ENCODE measurements at regions not wholly inside any gene's neighbourhood (a gene's known extent, or its start where the extent isn't known, plus 50 kb on each side); places are given as distances from the start of the nearest gene placed in this dataset.
"Not testable (repeated sequence)": the region's sequence is repeated elsewhere in the genome, so short reads cannot be mapped to it uniquely, and the experiment has no call there.

DNA sequence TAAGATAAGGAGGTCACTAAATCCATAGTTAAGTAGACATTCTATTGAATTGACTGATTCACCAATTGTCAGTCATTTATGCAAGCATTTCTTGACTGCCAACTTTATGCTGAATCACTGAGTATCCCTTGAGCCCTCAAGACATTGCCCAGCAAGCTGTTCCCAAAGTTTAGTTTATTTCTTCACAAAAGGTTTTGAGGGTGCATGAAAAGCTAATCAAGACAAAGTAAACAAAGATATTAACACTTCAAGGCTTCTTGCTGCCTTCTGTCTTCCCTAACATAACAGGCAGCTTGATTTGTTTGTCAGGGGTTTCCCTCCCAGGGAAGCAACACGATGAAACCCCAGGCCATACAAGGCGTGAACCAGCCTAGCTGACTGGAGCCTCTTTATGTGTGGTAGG, 374.4 kb downstream of the SPRY2 start:
- no peak for DNase-seq

DNA sequence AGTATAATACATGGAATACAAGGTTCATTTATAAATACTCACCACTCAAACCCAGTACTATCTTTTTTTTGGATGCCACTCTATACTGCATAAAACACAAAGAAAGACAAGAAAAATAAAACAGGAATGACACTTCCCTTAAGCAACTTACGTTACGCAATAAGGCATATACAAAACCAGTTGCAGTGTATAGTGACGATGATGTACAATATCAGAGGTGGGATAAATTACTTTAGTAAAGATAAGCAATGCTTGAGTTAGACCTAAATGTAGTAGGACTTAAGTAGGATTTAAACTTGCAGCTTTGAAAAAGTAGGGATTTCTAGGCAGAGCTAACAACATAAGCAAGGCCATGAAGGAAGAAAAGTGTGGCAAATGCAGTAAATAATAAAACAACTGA, 374.9 kb downstream of the SPRY2 start:
- no peak for DNase-seq

DNA sequence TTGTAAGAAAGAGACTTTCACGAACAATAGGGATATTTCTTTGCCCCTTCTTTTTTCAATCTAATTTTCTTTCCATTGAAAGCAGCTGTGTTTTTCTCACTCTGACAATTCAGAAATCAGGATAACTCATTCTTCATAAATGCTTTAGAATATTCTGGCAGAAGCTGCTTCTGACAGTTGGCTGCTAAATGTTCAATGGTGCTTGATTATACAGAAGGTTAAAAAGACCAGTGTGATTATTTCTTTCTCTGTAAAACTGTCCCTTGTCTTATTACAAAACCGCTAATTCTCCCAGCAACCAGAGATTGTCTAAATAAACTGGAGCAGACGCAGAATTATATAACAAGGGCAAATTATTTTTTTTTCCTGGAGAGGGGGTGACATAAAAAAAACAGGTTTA, 394.4 kb downstream of the SPRY2 start:
- DNase-seq = no peak

DNA sequence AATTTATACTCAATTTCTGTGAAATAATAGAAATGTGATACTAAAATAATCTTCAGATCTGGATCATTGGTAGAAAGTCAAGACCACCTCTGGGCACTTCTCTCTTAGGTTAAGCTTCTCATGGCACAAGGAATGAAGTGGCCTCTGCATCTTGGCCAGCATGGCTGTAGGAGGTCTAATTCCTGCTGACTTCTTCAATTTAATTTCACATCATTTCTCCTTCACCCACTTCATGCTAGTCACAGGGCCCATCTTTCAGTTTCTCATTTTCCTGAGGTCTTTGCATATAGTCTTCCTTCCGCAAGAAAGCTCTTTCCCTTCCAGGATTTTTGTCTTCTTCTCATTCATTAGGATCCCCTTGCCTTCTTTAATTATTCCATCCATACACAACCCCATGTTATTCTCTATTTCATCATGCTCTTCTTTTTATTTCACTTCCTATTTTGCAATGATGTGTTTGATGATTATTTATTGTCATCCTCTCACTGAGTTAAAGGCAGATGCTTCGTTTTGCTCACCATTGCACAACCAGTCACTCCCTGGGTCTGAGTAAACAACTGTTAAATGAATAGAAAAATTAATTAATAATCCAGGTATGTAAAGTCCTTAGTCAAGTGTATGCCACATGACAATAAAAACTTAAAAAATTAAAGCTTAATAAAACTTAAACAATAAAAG, 397.4 kb downstream of the SPRY2 start:
- DNase-seq = no peak

DNA sequence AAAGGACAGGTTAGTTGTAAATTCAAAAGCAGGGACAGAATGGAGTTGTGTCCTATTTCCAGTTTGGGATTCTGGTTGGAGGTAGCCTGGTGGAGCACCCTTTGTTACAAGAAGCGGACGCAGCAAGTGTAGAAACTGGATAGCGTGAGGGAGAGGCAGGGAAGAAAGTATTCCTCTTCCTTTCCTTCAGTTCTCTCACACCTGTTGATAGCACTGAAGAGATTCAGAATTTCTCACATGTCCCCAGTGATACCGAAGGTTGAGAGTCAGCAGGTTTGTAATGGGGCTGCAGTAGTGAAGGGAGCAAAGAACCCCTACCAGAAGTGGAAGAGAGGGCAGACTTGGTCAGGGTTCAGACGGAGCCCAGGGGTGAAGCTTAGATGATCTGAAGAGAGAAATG, 399.2 kb downstream of the SPRY2 start:
- DNase-seq = no peak

DNA sequence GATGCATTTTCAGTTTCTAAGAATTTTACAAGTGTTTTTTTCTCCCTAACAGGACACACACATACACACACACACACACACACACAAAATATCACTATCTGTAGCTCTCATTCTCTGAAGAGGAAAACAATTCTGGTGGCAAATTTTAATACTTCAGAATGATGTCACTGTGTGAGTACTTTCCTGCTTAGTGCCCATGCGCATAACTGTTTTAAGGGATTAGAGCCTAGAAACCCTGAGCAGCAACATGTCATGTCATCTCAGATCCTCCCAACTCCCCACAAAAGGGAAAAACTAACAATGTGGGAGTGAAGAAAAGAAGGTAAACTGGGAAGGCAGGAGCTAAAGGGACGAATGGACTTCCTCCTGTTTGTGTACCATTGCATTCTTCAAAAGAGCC, 401.2 kb downstream of the SPRY2 start:
- DNase-seq = no peak

DNA sequence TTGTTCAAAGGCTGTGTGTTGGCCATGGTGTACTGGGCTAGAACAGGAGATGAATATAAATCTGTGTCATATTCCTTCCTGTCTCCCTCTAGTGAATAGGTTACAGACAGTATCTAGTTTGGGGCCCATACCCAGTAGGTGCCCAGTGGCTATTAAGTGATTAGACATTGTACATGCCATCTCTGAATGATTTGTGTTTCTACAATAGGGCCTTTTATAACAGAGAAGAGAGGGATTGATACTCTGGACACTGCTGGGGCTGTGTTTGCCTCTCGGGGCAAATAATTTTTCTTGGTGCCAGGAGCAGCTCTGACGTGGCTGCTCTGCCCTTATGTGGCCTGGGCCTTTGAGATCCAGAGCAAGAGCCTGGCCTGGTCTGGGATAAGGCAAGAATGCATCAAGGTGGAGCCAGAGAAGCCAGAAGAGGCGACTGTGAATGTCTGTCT, 403.1 kb downstream of the SPRY2 start:
- DNase-seq = no peak

DNA sequence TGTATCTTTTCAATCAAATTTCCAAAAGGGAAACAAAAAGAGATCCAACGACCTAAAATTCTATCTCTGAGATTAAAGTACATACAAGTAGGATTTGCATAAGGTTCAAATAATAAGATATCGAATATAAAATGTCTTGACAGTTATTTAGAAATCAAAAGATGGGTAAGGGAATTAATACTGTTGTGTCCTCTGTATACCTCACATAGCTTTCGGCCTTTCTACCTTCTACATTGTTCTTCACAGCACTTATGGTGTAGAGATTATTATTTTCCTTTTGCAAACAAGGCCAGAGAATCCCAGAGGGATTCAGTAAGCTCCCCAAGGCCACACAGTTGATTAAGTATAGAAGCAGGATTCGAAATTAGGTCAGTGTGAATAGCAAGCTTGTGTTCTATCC, 403.6 kb downstream of the SPRY2 start:
- no peak for DNase-seq

DNA sequence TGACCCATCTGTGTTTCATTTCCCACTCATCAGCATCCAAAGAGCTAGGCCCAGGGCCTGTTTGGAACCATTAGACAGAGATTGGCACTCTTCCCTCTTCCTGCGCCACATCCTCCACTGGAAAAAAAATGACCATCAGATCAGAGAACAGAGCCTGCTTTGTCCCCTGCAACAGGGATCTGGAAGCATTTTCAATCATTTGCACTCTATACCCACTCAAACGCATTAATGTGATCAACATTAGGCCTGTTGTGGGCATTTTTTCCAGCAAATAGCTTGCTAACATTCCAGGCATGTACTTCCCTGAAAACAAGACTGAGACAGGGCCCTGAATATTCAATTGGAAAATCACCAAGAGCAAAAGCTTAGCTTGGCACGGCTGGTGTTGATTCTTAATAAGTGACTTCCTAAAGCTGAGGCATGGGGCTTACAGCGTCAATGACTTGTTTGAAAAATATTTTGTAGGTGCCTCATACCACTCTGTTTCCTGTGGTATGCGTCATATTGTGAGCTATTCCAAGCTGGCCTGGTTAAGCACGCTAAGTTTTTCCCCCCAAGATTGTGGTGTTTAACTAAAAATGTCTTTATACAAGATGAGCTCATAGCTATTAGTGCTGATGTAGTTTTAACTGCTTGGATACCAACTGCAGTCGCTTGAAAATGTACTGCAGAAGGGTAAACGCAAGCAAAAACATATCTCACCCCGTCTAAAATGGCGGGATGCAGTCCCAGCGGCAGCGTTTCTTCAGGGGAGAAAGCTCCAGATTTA, 404.4 kb downstream of the SPRY2 start:
- DNase-seq = no peak

DNA sequence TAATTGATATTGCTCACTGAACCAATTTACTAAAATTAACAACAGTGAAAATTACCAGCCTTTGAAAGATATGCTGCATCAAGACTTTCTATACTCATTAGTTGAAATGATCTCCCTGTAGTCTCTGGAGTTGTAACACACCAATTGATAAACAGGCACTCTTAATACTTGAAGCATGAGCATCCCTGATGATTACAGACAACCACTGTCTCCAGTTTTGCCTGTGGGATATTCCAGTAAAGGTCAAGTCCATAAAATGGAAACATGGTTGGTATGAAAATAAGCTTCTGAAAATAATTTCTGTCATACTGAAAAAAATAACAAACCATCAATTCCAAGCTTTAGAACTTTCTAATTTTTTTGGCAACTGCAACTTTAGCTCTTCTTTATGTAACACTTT, 405.8 kb downstream of the SPRY2 start:
- no peak for DNase-seq

DNA sequence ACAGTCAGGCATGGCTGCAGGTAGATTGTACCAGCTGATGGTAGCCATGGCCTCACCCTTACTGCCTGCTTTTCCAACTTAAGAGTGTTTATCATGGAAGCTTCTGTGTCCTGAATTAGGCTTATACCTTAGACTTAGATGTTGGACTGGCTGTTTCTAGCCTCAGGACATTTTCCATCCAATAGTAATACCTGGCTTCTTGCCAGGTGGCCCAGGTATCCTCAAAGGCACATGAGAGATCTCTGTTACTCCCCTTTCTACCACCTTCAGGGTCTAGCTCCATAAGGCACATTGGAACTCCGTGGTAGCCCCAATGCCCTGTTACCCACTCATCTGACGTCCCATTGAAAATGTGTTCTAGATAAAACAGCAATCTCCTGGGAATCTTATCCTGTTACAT, 407.5 kb downstream of the SPRY2 start:
- DNase-seq = no peak

DNA sequence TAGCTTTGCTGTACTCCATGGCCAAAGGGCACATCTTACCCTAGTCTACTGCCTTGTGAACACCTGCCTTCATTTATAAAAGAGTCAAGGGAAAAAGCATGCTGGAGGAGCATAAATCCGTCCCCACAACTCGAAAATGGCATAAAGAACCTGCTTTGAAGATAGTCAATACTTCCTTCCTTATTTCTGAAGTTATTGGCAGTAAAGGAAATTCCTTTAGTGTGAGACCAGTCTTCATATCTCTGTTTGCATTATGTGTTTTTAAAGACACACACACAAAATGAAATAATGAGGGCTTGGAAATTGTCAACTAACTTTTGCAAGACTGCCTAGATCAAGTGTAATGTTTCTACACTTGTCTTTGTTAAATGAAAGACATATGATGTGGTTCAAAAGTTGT, 408.4 kb downstream of the SPRY2 start:
- DNase-seq = no peak

DNA sequence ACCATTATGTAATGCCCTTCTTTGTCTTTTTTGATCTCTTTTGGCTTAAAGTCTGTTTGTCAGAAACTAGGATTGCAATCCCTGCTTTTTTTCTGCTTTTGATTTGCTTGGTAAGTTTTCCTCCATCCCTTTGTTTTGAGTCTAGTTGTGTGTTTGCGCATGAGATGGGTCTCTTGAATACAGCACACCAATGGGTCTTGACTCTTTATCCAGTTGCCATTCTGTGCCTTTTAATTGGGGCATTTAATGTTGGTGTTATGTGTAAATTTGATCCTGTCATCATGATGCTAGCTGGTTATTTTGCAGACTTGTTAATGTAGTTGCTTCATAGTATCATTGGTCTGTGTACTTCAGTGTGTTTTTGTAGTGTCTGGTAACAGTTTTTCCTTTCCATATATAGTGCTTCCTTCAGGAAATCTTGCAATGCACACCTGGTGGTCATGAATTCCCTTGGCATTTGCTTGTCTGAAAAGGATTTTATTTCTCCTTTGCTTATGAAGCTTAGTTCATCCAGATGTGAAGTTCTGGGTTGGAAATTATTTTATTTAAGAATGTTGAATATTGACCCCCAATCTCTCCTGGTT, 416.9 kb downstream of the SPRY2 start:
- not testable (repeated sequence) for DNase-seq

DNA sequence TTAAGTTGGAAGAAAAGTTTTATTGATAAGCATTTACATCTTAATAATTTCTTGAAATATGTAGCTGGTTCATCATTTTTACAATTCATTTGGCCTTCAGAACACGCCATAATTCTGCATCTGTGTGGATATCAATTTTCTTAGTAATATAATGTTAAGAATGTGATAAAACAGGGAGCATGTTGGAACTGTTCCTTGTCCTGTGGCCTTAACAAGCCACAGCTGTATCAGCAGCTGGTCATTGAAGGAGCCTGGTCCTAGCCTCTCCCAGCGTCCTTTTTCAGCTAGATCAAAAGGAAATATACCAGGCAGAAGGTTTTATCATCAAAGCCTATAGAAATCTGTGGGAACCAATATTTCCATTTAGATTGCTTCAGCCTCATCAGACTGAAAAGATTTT, 421.8 kb downstream of the SPRY2 start:
- DNase-seq = no peak

DNA sequence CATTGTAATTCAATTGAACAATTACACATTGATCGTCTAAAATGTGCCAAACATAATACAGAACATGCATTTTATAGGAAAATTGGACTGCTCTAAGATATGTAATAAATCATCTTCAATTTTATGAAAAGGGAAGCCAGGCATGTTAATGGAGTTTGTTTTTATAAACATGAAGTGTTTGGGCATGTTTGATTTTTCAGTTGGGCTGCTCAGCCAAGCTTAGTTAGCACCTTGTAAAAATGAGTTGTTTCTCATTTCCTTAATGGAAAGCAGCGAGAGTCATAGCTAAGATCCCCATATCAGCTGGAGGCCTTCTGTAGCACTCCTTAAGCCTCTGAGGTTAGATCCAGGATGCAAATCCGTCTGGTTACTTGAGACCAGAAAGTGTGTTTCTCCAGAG, 422.3 kb downstream of the SPRY2 start:
- DNase-seq = no peak

DNA sequence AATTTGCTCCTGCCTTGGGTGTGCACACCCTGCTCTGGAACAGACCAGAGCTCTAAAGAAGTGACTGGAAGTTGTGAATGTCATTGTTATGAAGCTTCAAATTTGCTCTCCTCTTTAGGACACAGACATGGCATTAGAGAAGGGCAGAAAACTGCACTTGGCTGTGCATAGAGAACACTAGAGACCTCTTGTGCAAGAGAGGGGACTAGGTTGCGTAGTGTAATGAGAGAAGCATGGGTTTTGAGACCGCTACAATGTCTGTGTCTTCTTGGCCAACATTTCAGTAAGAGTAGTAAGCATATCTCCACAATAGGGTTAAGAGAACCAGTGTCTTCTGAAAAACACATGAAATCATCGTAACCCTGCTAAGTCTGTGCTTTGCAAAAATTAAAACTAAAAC, 423.3 kb downstream of the SPRY2 start:
- DNase-seq = no peak

DNA sequence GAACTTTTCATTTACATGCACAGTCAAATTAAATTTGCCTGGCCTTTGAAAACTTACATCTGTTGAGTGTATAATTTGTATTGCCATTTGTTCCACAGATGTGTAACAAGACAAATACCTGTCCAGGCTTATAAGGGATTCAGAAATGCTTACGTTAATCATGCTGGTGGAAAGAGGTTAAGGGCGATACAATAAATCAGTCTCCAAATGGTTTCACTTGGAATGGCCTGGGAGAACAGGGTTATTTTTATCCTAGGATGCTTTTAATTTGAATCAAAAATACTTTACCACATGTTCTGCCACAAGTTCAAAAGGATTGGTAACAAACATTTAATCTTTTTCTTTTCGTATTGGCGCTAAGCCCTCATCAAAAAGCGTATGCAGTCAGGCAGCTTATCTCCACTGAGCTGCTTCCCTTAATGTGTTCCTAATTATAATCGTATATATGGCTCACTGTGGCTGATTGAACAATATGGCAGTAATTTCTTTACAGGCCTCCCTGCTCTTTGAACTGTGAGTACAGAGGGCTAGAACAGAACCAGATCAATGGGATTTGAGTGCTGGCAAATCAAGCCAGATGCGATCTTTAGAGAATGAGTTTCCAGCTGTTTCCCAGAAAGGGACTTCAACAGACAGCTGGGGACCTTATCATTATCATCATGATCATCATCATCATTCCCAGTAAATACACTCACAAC, 425.7 kb downstream of the SPRY2 start:
- DNase-seq = no peak

DNA sequence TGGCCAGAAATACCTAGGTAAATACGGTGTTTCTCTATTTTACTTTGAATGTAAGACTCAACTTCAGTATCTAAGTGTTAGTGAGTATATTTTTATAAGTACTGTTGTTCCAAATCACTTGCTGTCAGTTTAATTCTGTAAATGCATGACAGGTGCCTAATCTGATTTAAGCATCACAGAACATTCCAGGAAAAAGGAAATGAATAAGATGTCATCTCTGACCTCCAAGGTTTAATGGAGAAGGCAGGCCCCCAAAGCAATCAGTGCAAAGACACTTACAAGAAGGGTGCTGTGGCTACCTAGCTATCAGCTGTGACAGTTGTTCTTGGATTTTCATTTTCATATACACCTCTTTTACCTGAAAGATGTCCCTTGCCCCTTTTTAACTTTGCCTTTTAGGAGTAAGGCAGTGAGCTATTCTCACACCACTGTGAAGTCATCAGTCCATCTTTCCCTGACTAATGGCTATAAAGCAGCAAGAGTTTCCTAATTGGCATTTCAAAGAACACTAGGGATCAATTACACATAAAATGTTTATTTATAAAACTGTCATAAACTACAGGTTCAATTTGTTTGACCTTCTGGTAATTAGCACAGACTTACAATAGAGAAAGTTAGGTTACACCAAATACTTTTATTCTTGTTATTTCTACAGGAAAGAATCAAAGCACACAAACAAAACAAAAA, 427.6 kb downstream of the SPRY2 start:
- DNase-seq = no peak

DNA sequence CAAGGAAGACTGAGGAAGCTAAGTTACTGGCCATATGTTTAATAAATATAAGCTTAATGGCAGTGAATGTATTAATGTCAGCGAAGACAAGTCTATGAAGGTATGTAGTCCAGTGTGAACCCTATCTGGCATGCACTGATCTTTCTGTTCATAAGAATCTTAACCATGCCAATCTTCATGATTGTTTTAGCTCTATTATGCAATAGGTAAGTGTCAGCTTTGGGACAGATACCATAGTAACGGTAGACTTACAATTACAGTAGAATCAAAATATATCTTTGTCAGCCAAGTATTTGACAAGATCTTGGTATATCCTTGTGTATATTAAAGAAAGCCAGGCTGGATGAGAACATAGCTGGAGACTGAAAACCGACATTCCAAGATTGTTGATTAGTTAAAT, 428.5 kb downstream of the SPRY2 start:
- DNase-seq = no peak

DNA sequence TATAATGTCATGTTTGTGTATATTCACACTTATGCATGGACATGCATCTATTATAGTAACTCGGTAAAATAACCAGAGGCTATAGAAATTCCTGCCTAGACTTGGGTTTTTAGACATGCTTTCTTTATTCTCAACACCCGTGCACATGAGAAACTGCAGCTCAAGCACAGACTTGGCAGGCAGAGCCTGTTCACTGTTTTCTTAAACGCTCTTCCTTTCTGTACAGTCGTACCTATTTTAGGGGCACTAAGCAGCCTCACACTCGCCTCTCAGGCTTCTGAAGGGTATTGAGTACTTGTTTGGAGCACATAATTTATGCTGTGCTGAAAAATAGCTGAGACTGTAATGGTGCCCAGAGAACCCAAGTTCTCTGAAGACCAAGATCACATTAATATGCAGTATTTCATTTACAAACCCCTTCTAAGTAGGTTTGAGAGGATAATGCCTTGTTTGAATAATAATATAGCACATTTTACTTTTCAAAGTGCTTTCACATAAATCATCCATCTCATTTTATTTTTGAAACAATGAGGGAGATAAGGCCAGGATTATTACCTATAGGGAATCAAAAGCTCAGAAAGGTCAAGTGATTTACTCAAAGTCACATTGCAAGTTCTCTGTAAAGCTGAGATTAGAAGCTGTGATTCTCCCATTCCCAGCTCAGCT, 429.9 kb downstream of the SPRY2 start:
- no peak for DNase-seq

DNA sequence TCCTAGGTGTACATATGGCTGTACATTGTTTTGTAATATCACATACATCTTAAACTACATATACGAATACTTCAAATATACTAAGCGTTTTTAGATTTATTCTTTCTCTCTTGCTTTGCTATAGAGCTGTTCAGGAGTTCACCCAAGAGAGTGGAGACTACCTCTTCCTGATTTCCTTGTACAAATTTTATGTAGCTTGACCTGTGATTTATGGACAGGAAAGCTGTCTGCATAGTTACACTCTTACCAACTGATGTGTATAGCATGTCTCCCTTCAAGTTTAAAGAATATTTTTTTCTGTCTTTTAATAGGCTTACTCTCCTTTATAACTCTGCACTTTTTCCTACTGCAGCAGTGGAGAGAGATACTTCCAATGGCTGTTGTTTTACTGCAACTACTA, 428.7 kb downstream of the NDFIP2 start:
- no peak for DNase-seq

DNA sequence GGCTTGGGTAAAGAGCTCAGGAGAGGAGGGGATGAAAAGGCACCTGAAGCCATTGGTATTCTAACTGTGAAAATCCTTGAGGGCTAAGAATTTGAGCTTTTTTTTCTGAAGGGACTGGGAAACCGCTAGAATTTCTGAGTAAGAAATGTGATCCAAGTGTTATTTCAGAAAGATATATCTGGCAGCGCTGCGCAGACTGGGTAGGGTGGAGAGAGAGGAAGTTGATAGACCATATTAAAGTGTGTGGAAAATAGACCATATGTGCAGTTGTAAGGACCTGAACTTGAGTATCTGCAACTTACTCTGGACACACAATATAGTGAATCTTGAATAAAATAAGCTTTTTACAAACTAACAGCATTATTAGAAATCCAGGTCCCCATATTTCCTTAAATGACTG, 427.4 kb downstream of the NDFIP2 start:
- DNase-seq = no peak

DNA sequence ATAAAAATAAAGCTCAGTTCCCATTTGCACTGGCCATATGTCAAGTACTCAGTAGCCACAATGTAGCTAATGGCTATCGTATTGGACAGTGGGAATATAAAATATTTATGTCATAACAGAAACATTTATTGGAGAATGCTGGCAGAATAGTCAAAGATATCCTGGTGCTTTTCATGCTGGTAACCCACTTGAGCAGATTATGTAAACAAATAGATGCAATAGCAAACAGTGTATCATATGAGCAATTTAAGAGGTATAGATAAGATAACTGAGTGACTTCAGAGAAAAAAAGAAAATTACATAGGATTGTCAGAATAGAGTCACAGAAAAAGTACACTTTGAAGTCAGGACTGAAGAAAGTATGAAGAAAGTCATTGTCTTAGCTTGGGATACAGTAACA, 426.6 kb downstream of the NDFIP2 start:
- DNase-seq = no peak
